ENCODE measurements at regions not wholly inside any gene's neighbourhood (a gene's known extent, or its start where the extent isn't known, plus 50 kb on each side); places are given as distances from the start of the nearest gene placed in this dataset.

DNA sequence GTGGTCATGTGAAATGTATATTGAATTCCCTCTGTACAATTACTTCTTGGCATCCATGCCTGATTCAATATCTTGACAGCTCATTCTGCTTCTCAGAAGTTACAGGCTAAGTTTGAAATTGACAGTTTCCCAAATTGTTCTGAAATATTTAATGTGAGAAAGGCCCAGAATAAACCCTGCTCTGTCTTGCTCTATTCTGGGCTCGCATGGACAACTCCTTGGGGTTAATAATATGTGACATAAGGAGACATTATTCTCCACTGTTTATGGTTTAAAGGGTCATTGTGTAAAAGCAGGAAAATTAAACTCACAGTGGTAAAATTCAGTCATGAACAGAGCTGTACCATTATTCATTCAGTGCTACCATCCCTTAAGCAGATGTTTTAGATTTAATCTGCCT is 160.7 kb upstream of the CNTNAP5 start:
- TF ChIP-seq CTCF (IDR thresholded peaks at IDR 0.05) (no peak), POLR2A (IDR thresholded peaks at IDR 0.05) (no peak)

Measured in tibial nerve (tissue), 3 donors.